Adrenal gland (tissue), 5 donors: ENCODE measurements at regions not wholly inside any gene's neighbourhood (a gene's known extent, or its start where the extent isn't known, plus 50 kb on each side); places are given as distances from the start of the nearest gene placed in this dataset.

Experiments
- CTCF ChIP-seq, 6 experiments: fragments of 450-650 bp in 4 of 6; fragments of 200-600 bp in 2 of 6; sonication (generic) in 1 of 6; IDR thresholded peaks; 1 replicate in 5 of 6; 2 replicates in 1 of 6; pipeline versions ENCODE4 v1.5.1 to v1.8.0; 2016 to 2021; ENCODE audit warnings: antibody characterized with exemption in 6 of 6, mild to moderate bottlenecking in 2 of 6, moderate library complexity in 1 of 6
- POLR2A ChIP-seq, 2 donors: fragments of 450-650 bp; IDR thresholded peaks; one replicate each; pipeline ENCODE4 v1.6.1; 2017; ENCODE audit warnings: antibody characterized with exemption in 2 of 2, mild to moderate bottlenecking in 2 of 2, moderate library complexity in 1 of 2
- donor health status: DM: no; HTN: no; CAD: no.

GRCh38 chr6:41464481-41464880, 81.7 kb upstream of the FOXP4 start:
- no peak for TF ChIP-seq CTCF (IDR thresholded peaks at IDR 0.05)
- no peak for TF ChIP-seq POLR2A (IDR thresholded peaks at IDR 0.05)
